ENCODE measurements at regions not wholly inside any gene's neighbourhood (a gene's known extent, or its start where the extent isn't known, plus 50 kb on each side); places are given as distances from the start of the nearest gene placed in this dataset.
A peak's percentile ranks its signal among the peaks of the same experiment; 100 is the strongest.

DNA sequence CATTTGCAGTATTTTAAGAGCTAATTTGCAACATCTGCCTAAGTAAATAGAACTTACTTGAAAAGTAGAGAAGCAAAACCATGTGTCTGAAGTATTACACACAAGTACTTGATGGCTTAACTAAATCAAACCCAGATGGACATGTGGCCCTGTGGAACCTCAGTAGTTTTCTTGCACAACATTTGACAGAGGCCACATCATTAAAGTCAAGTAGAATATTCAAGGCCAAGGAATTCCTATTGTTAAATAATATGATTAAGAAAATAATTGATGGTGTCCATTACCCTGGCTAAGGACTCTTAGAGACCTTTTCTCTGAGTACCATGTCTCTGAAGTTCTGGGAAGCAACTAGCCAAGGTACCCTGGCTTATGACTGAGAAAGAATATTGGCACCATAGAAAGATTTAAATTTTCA, 135.4 kb upstream of the OTUD4 start (continued):
- TF ChIP-seq SMAD5 (IDR thresholded peaks at IDR 0.05; ENCODE audit: low read depth), result no peak
- no peak for TF ChIP-seq KDM1A (IDR thresholded peaks at IDR 0.05; ENCODE audit: borderline replicate concordance)
- TF ChIP-seq FOXK2 (IDR thresholded peaks at IDR 0.05), result no peak
- no peak for TF ChIP-seq CBFB (IDR thresholded peaks at IDR 0.05; ENCODE audit: low read depth)
- TF ChIP-seq SUPT20H (IDR thresholded peaks at IDR 0.05; ENCODE audit: borderline replicate concordance, control insufficient read depth, low read depth, low read length), result no peak
- no peak for TF ChIP-seq RELA (IDR thresholded peaks at IDR 0.05; ENCODE audit: borderline replicate concordance, partially characterized antibody)
- no peak for TF ChIP-seq ZNF217 (IDR thresholded peaks at IDR 0.05)

DNA sequence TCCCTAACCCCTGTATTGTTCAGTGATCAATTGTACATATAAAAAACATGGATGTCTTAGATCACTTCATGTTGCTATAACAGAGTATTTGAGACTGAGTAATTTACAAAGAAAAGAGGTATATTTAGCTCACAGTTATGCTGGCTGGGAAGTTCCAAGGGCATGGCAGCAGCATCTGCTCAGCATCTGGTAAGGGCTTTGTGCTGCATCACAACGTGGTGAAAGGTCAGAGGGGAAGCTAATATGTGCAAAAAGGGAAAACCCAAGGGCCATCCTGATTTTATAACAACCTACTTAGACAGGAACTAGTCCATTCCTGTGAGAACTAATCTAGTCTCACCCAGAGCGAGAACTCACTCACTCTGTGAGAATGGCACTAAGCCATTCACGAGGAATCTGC, 128.2 kb upstream of the OTUD4 start:
- ChIA-PET POLR2A (interaction anchor here (1.4 kb wide), 1 partner anchor 16 kb away, joined by 3 read pairs; no protein-coding TSS in a partner anchor), SMC1A (ENCODE audit: uncharacterized antibody, unreplicated experiment) (interaction anchor here (1.1 to 1.4 kb wide), 2 partner anchors 9 to 75 kb away, joined by 3 read pairs; no protein-coding TSS in a partner anchor)
- peak overlapping the region; percentile 34 for H2AFZ ChIP-seq (ENCODE audit: control insufficient read depth, low read depth, low read length)
- TF ChIP-seq ZNF24 (IDR thresholded peaks at IDR 0.05) (no peak), SUZ12 (IDR thresholded peaks at IDR 0.05; ENCODE audit: unreplicated experiment) (no peak), JUNB (IDR thresholded peaks at IDR 0.05) (peak; percentile 23; the same call in 1 of the 2 replicates), GABPA (IDR thresholded peaks at IDR 0.05; ENCODE audit: low read depth) (no peak), MTA2 (IDR thresholded peaks at IDR 0.05; ENCODE audit: low read depth) (no peak), SIN3A (IDR thresholded peaks at IDR 0.05; ENCODE audit: low read depth, low read length) (no peak), ZZZ3 (IDR thresholded peaks at IDR 0.05; ENCODE audit: control insufficient read depth, insufficient read length, low read depth) (no peak), ETV6 (conservative IDR thresholded peaks at IDR 0.05 in 1 of 2, IDR thresholded peaks at IDR 0.05 in 1 of 2; ENCODE audit: borderline replicate concordance in 1 of 2, low read depth in 1 of 2) (peak in 1 of 2 experiments; percentile 31; a peak in 1 of 4 replicates), NR2F1 (conservative IDR thresholded peaks at IDR 0.05) (peak; percentile 90), NFIC (IDR thresholded peaks at IDR 0.05; ENCODE audit: low read depth, low read length) (peak; percentile 49; the same call in 1 of the 2 replicates), RUNX3 (IDR thresholded peaks at IDR 0.05; ENCODE audit: low read length) (peak; percentile 31; the same call in 1 of the 2 replicates), SRF (IDR thresholded peaks at IDR 0.05; ENCODE audit: low read depth in 2 of 2, low read length in 2 of 2) (no peak)
- TF ChIP-seq, protein P1, sequence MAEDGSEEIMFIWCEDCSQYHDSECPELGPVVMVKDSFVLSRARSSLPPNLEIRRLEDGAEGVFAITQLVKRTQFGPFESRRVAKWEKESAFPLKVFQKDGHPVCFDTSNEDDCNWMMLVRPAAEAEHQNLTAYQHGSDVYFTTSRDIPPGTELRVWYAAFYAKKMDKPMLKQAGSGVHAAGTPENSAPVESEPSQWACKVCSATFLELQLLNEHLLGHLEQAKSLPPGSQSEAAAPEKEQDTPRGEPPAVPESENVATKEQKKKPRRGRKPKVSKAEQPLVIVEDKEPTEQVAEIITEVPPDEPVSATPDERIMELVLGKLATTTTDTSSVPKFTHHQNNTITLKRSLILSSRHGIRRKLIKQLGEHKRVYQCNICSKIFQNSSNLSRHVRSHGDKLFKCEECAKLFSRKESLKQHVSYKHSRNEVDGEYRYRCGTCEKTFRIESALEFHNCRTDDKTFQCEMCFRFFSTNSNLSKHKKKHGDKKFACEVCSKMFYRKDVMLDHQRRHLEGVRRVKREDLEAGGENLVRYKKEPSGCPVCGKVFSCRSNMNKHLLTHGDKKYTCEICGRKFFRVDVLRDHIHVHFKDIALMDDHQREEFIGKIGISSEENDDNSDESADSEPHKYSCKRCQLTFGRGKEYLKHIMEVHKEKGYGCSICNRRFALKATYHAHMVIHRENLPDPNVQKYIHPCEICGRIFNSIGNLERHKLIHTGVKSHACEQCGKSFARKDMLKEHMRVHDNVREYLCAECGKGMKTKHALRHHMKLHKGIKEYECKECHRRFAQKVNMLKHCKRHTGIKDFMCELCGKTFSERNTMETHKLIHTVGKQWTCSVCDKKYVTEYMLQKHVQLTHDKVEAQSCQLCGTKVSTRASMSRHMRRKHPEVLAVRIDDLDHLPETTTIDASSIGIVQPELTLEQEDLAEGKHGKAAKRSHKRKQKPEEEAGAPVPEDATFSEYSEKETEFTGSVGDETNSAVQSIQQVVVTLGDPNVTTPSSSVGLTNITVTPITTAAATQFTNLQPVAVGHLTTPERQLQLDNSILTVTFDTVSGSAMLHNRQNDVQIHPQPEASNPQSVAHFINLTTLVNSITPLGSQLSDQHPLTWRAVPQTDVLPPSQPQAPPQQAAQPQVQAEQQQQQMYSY (CRISPR knock-in tag; IDR thresholded peaks at IDR 0.05), result no peak
- TF ChIP-seq, protein P2, sequence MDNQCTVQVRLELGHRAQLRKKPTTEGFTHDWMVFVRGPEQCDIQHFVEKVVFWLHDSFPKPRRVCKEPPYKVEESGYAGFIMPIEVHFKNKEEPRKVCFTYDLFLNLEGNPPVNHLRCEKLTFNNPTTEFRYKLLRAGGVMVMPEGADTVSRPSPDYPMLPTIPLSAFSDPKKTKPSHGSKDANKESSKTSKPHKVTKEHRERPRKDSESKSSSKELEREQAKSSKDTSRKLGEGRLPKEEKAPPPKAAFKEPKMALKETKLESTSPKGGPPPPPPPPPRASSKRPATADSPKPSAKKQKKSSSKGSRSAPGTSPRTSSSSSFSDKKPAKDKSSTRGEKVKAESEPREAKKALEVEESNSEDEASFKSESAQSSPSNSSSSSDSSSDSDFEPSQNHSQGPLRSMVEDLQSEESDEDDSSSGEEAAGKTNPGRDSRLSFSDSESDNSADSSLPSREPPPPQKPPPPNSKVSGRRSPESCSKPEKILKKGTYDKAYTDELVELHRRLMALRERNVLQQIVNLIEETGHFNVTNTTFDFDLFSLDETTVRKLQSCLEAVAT (IDR thresholded peaks at IDR 0.05), result no peak

More for the DNA sequence above, 128.2 kb upstream of the OTUD4 start:
- no peak overlapping the region for H3K27ac ChIP-seq (ENCODE audit: control insufficient read depth, insufficient read depth)
- no peaks in the 10 kb centered on the region for H3K4me1 ChIP-seq (ENCODE audit: control insufficient read depth, insufficient read depth, low read length)
- in situ Hi-C loops (cut with MboI), result no loop called here
- H4K20me1 ChIP-seq (ENCODE audit: control insufficient read depth, insufficient read depth), result no peaks in the 10 kb centered on the region
- no TSS peak for BruUV-seq (replicated peaks)
- FAIRE-seq, result no peak
- 22% methylated on average over 3 of the region's 3 CpGs for WGBS (ENCODE audit: insufficient coverage, insufficient replicate concordance, low lambda C conversion rate, missing lambda C conversion rate)
- no peaks in the 10 kb centered on the region; the same call in 2 of the 3 replicates for H3K9me3 ChIP-seq (replicated peaks; ENCODE audit: control insufficient read depth, insufficient read depth, low read length)
- no peaks in the 10 kb centered on the region for H3K36me3 ChIP-seq (ENCODE audit: control insufficient read depth in 2 of 2, insufficient read depth in 2 of 2, low read length in 1 of 2)
- ATAC-seq, result peak; percentile 81
- H3K79me2 ChIP-seq (ENCODE audit: control insufficient read depth, insufficient read depth, low read length), result no peaks in the 10 kb centered on the region
- H3K27me3 ChIP-seq (replicated peaks in 1 of 2; ENCODE audit: control insufficient read depth in 2 of 2, insufficient read depth in 2 of 2, low read length in 1 of 2), result no peaks in the 10 kb centered on the region; a peak in 1 of 4 replicates
- no peak overlapping the region for H3K9ac ChIP-seq (ENCODE audit: control insufficient read depth, insufficient read depth, low read length)
- 0 out of 2 replicates have a peak overlapping the region, but pooled peaks have one; percentile 9 for H3K4me2 ChIP-seq (ENCODE audit: control insufficient read depth, insufficient read depth)
- ChIA-PET RAD21 (ENCODE audit: unreplicated experiment) (interaction anchor here (0.6 to 1.0 kb wide), 3 partner anchors 11 to 301 kb away, joined by 3 read pairs; no protein-coding TSS in a partner anchor), CTCF (interaction anchor here (1.1 kb wide), 1 partner anchor 9 kb away, joined by 3 read pairs; no protein-coding TSS in a partner anchor)
- intact Hi-C loops (cut with micrococcal nuclease; ENCODE audit: unreplicated experiment), result no loop called here
- no peak overlapping the region for H3K4me3 ChIP-seq
- DNase-seq (ENCODE audit: low read depth, low spot score), result peak; percentile 55

Measured in GM12878 (cell line).